ENCODE measurements at regions not wholly inside any gene's neighbourhood (a gene's known extent, or its start where the extent isn't known, plus 50 kb on each side); places are given as distances from the start of the nearest gene placed in this dataset.

DNA sequence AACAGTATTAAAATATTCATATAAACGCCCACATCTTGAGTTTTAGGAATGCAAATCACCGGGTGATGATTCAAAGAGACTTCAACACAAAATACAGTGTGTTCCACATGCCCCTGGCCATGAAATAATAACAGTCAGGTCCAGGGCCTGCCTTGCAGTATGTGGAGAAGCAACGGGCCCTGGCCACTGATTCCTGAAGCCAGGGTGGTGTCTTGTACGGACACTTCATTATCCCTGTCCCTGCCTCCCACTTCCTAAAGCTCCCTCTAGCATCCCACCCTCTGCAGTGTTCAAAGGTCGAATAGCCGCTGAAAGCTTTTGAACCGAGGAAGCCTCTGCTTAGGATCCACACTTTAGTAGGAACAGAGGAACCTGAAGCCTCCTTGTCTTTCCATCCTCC lies 50.4 kb upstream of the PCSK6 start:
- no peak for TF ChIP-seq ZBTB7A (IDR thresholded peaks at IDR 0.05; ENCODE audit: low read depth)
- TF ChIP-seq TAF1 (IDR thresholded peaks at IDR 0.05; ENCODE audit: low read depth) = no peak
- TF ChIP-seq, protein P1, sequence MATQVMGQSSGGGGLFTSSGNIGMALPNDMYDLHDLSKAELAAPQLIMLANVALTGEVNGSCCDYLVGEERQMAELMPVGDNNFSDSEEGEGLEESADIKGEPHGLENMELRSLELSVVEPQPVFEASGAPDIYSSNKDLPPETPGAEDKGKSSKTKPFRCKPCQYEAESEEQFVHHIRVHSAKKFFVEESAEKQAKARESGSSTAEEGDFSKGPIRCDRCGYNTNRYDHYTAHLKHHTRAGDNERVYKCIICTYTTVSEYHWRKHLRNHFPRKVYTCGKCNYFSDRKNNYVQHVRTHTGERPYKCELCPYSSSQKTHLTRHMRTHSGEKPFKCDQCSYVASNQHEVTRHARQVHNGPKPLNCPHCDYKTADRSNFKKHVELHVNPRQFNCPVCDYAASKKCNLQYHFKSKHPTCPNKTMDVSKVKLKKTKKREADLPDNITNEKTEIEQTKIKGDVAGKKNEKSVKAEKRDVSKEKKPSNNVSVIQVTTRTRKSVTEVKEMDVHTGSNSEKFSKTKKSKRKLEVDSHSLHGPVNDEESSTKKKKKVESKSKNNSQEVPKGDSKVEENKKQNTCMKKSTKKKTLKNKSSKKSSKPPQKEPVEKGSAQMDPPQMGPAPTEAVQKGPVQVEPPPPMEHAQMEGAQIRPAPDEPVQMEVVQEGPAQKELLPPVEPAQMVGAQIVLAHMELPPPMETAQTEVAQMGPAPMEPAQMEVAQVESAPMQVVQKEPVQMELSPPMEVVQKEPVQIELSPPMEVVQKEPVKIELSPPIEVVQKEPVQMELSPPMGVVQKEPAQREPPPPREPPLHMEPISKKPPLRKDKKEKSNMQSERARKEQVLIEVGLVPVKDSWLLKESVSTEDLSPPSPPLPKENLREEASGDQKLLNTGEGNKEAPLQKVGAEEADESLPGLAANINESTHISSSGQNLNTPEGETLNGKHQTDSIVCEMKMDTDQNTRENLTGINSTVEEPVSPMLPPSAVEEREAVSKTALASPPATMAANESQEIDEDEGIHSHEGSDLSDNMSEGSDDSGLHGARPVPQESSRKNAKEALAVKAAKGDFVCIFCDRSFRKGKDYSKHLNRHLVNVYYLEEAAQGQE (IDR thresholded peaks at IDR 0.05; ENCODE audit: low read depth) = no peak
- no peak for TF ChIP-seq EP300 (IDR thresholded peaks at IDR 0.05; ENCODE audit: borderline replicate concordance)
- TF ChIP-seq TEAD4 (IDR thresholded peaks at IDR 0.05) = no peak
- no peak for TF ChIP-seq NFIC (IDR thresholded peaks at IDR 0.05)
- TF ChIP-seq, protein P2, sequence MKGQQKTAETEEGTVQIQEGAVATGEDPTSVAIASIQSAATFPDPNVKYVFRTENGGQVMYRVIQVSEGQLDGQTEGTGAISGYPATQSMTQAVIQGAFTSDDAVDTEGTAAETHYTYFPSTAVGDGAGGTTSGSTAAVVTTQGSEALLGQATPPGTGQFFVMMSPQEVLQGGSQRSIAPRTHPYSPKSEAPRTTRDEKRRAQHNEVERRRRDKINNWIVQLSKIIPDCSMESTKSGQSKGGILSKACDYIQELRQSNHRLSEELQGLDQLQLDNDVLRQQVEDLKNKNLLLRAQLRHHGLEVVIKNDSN (IDR thresholded peaks at IDR 0.05) = no peak
- TF ChIP-seq, protein P3, sequence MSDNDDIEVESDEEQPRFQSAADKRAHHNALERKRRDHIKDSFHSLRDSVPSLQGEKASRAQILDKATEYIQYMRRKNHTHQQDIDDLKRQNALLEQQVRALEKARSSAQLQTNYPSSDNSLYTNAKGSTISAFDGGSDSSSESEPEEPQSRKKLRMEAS (IDR thresholded peaks at IDR 0.05) = no peak
- TF ChIP-seq RAD21 (IDR thresholded peaks at IDR 0.05; ENCODE audit: low read depth) = no peak
